HG03095 (cell line): ENCODE measurements at regions not wholly inside any gene's neighbourhood (a gene's known extent, or its start where the extent isn't known, plus 50 kb on each side); places are given as distances from the start of the nearest gene placed in this dataset.
"Not testable (repeated sequence)": the region's sequence is repeated elsewhere in the genome, so short reads cannot be mapped to it uniquely, and the experiment has no call there.

ENCODE experiments used
- ATAC-seq: cut with Tn5 transposase; IDR thresholded peaks from one replicate; pipeline ENCODE4 v1.9.1; 2021; ENCODE audit warnings: moderate library complexity; ENCODE audit not compliant: unreplicated experiment

DNA sequence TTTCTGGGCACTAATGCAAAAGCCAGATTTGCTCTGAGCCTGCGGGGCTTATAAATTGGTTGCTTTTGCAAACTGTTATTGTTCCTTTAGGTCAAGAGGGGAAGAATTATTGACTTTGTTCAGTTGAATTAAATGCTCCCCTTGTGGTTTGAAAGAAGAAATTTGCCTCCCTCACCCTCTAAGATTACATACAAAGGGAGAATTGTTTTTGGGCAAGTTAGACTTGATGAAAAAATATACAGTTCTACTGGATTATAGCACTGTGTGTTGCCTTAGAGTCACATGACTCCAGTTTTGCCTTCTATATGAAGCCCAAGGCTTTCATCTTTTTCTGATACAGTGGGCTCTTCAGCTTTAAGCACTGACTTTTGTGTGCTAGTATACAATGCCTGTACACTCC is 1265.8 kb upstream of the LRRTM3 start:
- no peak for ATAC-seq

DNA sequence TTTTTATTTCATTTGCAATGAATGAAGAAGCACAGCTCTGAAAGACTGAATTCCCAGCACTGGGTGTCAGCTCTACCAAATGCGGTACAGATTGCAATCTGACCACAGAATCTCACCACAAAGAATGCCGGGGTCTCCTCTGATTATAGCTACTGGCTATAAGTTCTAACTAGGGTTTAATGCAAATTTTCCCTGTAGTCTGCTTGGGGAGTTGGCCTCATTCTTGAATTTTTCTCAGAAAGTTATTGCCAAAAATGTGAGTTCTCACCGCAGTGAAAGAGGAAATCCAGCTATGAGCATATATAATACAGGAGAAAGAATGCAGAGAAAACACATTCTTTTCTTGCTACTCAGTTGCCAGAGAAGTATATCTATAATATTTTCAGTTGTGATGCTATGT is 1255.7 kb upstream of the LRRTM3 start:
- ATAC-seq: no peak

DNA sequence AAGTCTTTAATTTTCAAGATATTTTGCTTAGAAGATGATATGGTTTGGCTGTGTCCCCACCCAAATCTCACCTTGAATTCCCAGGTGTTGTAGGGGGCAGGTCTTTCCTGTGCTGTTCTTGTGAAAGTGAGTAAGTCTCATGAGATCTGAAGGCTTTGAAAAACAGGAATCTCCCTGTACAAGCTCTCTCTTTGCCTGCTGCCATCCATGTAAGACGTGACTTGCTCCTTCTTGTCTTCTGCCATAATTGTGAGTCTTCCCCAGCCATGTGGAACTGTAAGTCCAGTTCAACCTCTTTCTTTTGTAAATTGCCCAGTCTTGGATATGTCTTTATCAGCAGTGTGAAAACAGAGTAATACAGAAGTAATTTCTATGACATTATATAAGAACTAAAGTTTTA is 1255.2 kb upstream of the LRRTM3 start:
- not testable (repeated sequence) for ATAC-seq

DNA sequence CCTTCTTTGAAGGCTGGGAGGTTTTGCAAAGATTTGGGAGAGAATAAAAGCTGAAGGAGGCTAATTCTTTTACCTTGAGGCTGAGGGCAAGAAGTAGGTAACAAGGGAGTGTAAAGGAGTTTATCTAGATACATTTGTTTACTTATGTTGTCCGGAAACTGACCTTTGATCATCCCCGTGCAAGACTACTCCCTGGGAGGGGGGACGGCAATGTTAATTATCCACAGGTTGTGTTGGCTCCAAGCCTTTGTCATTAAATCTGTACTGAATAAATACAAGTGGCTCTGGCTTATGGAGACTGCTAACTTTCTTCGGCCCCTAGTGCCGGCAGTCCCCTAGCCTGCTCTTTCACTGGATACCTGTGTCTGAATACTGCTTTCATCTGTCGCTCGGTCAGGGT is 1250.6 kb upstream of the LRRTM3 start:
- no peak for ATAC-seq

DNA sequence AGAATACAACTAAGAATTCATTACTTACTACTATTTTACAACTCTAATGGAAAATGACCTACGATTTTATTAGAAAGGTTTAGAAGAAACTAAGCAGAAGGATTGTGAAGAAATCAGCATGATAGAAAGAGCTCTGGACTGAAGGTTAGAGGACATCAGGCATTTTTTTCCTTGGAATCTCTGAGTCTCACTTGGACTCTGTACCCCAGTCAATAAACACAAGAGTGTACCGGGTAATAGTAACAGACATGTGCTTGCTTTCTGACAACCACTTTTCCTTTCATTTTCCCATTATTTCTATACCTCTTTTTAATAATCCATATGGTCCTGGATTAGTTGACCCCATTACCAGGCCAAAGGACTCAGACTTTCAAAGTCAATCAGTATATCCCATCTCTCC is 1240.9 kb upstream of the LRRTM3 start:
- ATAC-seq: no peak

DNA sequence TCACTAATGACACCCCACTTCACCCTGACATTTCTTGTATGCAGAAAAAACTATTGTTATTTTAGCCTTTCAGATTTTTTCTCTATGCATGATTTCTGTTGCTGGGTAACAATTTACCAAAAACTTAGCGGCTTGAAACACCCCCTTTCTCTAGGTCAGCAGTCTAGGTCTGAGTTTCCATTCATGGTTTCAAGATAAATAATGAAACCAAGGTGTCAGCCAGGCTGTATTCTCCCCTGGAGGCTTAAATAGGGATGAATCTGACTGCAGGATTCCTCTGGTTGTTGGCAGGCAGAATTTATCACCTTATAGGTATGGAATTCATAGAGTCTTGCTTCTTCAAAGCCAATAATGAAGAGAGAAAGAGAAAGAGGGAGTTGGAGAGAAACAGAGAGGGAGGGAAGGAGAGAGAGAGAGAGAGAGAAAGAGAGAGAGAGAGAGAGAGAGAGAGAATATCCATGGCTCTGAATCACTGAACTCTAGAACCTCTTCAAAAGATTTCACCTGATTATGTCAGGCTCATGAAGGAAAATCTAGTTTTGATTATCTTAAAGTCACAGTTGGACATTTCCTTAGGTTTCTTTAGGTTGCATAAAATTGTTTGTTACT is 1224.6 kb upstream of the LRRTM3 start:
- peak; percentile 54 for ATAC-seq

DNA sequence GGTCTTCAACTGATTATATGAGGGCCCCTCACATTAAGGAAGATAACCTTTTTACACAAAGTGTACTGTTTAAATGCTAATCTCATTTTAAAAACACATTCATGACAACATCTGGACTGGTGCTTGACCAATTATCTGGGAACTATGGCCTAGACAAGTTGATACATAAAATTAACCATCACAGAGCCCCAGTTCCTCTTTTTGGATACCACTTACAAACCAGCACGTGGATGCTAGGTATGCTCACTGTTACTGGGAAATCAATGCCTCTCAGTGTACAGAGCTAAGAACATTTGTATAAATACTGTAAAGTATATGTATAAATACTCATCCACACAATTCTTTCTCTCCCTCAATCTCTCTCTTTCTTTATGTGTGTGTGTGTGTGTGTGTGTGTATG is 1217.8 kb upstream of the LRRTM3 start:
- no peak for ATAC-seq

DNA sequence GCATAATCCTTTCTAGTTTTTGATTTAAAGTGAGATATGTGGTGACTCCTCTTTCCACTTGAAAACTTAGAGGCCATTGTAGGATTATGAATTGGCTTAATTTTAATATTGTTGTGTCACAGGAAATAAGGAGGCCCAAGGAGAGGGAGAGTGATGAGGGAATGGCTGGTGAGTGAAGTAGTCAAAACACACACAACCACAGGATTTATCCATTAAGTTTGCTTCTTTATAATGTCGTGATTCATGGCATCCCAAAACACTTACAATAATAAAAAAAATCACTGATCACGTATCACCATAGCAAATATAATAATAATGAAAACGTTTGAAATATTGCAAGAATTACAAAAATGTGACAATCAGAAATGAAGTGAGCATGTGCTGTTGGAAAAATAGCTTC is 1215.5 kb upstream of the LRRTM3 start:
- no peak for ATAC-seq

DNA sequence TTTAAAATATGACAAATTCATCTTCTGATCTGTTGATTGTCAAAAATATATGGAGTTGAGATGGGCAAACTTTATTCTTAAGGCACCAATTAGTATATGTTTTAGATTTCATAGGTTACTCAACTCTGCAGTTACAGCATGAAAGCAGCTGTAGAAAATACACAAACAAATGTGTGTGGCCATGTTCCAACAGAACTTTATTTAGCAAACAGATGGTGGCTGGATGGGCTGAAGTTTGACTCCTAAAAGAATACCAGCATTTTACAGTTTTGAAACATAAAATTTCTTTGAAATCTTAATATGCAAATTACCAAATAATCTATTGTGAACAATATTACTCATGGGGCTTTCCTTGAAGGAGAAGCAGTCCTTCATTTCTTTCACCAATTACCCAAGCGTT is 1206.0 kb upstream of the LRRTM3 start:
- no peak for ATAC-seq

DNA sequence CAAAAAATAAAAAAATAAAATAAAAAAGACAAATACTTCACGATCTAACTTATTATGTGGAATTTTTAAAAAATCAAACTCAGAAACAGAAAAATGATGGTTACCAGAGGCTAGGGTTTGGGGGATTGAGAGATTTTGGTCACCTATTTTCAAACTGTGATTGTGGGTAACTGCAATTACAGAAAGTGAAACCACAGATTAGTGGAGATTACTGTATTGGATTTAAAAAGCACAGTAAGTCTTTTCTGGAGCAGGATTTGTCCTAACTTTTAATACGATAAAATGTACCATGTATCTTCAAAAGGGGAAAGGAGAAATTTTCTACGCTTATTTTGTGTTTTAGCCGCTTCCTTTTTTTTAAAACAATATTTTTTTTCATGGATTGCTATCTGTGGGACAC is 1204.9 kb upstream of the LRRTM3 start:
- ATAC-seq: no peak

DNA sequence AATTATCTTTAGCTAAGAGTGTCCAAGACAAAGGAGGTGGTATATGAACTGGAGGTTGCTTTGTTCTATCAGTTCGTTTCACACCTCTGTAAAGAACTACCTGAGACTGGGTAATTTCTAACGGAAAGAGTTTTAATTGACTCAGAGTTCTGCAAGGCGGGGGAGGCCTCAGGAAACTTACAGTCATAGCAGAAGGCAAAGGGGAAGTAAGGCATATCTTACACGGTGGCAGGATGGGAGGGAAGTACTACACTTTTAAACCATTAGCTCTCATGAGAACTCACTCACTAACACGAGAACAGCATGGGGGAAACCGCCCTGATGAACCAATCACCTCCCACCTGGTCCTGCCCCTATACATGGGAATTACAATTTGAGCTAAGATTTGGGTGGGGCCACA is 1202.3 kb upstream of the LRRTM3 start:
- no peak for ATAC-seq

DNA sequence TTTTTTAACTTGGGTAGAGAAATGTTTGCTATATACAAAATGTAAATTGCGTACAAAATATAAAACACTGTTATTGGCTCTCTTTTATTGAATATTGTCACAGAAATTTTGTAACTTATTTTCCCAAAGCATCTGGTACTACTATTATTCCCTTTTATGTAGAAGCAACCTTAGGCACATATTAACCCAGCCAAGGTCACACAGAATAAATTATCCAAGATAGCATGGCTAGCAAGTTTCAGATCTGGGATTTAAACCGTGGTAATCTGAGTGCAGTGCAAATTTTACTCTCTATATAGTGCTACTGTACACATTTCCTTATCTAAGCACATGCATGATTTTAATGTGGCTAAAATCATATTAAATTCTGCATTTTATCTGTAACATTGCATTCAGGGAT is 1190.5 kb upstream of the LRRTM3 start:
- no peak for ATAC-seq

DNA sequence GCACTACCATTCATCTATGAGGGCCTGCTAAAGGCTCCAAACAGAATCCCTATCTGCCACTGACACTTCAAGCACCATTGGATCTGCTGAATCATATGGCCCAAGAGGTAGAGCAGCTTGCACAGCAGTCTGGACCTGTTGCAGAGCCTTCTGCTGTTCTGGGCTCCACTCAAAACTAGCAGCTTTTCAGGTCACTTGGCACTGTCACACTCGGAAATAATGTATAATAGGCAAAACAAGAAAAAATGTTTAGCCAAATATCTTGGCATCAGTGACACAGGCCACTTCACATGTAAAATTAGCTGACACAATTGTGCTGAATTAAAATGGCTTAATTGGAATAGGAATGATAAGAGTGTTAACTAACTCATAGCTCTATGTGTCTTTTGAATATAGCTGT is 1182.9 kb upstream of the LRRTM3 start:
- ATAC-seq: no peak

DNA sequence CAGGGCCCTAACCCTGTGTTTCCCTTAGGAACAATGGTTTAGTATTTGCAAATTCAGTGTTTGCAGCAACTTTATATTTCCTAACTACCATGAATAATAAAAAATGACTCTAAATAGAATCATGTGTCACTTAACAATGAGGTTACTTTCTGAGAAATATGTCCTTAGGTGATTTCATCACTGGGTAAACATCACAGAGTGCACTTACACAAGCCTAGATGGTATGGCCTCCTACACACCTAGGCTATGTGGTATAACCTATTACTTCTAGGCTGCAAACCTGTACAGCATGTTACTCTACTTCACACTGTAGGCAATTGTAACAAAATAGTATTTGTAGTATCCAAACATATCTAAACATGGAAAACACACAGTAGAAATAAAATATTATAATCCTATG is 1174.6 kb upstream of the LRRTM3 start:
- ATAC-seq: no peak

DNA sequence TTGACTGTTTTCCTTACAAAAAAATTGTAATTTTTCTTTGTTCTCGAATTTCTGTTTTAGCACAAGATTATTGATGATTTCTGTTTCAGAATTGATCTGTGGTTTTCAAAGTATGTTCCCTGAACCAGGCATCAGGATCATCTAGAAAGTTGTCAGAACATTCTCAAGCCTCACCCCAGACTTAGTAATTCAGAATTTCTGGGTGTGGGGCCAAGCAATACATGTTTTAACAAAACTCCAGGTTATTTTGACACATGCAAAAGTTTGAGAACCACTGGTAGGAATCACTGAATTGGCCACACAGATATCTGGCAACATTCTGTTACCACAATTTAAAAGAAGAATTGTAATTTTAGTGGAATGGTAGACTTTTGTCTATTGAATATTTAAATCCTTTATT is 1173.9 kb upstream of the LRRTM3 start:
- ATAC-seq: no peak

DNA sequence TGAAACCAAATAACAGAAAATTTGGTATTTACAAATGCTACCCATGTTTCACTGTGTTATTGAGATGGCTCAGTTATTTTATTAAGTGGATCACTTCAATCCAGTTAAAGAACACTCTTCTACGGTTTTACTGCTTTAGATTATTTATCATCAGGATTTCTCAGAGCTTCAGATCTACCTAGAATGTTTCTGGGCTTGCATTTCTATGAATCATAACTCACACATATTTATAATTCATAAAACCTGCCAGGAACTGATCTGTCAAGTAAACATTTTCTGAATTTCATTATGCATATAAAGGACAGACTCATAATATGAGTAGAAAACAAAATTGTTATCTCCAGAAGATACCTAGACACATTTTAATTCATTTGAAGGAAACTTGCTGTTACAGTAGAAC is 1172.3 kb upstream of the LRRTM3 start:
- ATAC-seq: no peak

DNA sequence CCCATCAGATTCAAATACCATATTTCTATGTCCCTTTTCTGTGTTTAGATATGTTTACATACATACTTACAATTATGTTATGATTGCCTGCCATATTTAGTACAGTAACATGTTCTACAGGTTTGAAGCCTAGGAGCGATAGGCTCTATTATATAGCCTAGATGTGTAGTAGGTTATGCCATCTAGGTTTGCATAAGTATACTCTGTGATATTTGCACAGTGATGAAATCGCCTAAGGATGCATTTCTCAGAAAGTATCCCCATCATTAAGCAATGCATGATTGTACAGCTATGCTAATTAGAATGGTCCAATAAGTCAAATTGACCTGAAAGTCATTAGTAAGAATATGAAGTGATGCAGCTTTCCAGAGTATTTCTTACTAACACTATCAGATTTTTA is 1171.7 kb upstream of the LRRTM3 start:
- no peak for ATAC-seq

DNA sequence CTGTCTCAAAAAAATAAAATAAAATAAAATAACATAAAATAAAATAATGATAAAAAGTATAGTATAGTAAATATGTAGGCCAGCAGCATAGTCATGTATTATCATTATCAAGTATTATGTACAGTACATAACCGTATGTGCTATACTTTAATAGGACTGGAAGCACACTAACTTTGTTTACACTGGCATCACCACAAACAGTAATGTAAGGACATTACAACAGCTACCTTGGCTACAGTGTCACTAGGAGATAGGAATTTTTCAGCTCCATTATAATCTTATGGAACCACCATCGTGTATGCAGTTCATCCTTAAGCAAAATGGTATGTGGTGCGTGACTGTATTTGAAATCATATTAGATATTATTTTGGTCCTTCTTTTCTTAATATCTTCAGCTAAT is 1163.5 kb upstream of the LRRTM3 start:
- no peak for ATAC-seq

DNA sequence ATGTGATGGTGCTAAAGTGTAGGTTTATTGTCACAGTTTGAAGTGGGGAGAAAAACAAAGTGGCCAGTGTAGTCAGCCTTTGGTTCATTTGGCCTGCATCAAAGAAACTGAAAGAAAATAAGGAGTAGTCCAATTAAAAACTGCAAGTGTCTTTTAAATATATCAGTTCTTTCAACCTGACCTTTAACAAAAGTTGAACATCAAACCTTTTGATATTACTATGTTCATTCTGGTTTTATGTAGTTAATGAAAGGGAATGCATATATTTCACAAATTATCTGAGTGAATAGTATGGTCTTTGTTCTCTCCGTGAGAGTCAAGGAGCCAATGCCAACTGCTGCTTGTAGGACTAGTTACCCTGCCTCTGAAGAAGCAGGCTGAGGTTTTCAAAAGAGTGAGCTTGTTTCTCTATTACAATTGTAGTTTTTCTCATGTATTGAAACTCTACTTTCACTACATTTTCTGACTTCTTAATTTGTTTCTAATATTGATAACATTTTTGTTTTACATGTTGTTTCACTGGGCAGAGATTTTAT is 1160.8 kb upstream of the LRRTM3 start:
- ATAC-seq: no peak

DNA sequence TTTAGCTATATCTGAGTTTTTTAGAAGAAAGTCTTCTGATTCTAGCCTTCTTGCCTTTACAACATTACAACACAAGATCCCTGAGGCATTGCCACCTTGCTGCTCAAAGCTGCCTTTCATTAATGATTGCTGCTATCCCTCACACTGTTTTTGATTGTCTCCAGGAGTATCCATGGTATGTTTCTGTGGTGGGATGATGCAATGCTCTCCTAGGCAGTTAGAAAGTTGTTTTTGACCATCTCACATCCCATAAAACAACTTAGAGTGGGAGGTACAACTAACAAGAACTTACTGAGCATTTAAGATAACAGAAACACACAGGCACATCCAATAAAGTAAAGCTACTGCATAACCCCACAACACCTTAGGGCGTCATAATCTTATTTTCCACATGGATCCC is 1156.0 kb upstream of the LRRTM3 start:
- ATAC-seq: no peak

DNA sequence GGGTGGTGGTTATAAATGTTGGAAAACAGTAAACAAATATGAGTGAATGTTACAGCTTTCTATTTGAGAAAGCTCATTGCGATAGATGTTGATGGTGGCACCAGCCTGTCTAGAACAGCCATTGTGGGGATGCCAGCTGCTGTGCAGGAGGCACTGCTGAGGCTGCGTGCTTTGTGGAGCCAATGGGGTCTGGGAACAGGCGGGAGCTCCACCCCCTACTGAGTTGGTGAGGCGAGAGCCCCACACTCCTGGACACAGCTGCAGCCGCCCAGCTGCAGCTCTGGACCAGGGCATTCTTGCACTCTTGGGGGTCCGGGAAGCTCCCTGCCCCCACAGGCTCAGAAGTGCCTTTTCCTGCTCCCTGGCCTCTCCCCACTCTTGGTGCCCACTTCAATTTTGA is 1147.1 kb upstream of the LRRTM3 start:
- no peak for ATAC-seq

DNA sequence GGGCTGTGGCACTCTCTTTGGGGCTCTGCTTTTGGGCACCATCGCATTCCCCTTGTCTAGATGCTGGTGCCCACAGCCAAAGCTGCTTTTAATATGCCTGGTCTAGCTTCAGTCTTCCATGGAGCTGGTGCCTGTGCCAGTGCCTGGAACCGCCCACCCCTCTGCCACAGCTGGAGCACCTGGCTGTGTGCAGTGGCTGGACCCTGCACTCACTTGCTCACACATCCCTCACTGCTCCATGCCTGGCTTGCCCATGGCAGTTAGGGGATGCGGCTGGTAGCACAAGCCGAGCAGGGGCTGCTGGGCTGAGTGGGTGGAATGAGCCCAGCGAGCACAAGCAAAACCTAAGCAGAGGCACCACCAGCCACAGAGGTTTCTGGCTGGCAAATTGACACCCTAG is 1145.9 kb upstream of the LRRTM3 start:
- ATAC-seq: no peak

DNA sequence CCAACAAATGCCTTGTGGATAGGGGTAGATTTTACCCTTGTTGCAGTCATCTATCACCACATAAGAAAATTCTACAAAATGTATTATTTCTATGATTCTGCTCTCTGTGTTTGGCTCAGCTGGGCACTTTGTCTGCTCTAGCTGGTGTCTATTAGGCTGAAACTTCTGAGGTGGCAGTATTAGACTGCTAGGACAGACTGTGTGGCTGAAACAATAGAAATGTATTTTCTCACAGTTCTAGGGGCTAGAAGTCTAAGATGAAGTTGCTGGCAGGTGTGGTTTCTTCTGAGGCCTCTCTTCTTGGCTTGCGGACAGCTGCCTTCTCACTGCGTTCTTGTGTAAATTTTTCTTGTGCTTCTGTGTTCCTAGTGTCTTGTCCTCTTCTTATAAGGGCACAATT is 1139.6 kb upstream of the LRRTM3 start:
- no peak for ATAC-seq
